ENCODE measurements at regions not wholly inside any gene's neighbourhood (a gene's known extent, or its start where the extent isn't known, plus 50 kb on each side); places are given as distances from the start of the nearest gene placed in this dataset.

DNA sequence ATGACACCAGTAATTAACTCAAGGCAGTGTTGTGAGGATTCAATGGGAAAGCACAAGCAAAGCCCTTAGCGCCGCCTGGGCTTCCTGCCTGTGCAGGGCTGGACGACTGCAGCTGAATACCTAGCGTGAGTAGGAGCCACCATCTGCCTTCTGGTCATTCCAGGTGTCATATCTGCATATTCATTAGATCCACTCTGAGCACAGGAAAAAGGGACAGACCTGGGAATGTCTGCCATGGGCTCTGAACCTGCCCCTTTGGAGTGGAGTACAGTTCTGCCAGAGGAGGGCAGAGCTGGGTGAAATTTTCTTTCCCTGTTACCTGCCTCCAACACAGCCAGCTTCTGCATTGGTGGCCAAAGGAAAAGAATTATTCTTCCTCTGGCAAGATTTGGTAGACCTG, 298.8 kb downstream of the NSG2 start:
- Histone ChIP-seq H3K36me3 (no peaks in the 10 kb centered on the region), H3K27me3 (no peaks in the 10 kb centered on the region), H3K27ac (no peak overlapping the region), H3K4me3 (no peak overlapping the region), H3K9me3 (no peaks in the 10 kb centered on the region), H3K9ac (ENCODE audit: low read depth in 2 of 2, low read length in 2 of 2) (no peak overlapping the region), H3K4me1 (no peaks in the 10 kb centered on the region)
- no peak for DNase-seq
- intact Hi-C loops (cut with DNase I): no loop called here
- TF ChIP-seq, protein P1, sequence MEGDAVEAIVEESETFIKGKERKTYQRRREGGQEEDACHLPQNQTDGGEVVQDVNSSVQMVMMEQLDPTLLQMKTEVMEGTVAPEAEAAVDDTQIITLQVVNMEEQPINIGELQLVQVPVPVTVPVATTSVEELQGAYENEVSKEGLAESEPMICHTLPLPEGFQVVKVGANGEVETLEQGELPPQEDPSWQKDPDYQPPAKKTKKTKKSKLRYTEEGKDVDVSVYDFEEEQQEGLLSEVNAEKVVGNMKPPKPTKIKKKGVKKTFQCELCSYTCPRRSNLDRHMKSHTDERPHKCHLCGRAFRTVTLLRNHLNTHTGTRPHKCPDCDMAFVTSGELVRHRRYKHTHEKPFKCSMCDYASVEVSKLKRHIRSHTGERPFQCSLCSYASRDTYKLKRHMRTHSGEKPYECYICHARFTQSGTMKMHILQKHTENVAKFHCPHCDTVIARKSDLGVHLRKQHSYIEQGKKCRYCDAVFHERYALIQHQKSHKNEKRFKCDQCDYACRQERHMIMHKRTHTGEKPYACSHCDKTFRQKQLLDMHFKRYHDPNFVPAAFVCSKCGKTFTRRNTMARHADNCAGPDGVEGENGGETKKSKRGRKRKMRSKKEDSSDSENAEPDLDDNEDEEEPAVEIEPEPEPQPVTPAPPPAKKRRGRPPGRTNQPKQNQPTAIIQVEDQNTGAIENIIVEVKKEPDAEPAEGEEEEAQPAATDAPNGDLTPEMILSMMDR (IDR thresholded peaks at IDR 0.05): no peak

DNA sequence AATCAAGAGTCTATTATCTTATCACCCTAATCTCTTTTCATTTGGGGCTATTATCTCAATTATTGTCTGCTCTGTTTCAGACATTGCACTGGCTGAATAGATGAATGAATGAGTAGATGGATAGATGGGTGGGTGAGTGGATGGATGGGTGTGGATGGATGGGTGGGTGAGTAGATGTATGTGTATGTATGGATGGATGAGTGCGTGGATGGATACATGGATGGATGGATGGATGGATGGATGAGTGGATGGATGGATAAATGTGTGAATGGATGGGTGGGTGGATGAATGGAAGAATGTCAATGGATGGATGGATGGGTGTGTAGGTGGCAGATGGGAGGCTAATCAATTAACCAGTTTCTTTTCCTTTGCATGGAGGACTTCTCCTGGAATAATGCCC, 301.7 kb downstream of the NSG2 start:
- no peak overlapping the region for H3K4me3 ChIP-seq
- DNase-seq: no peak
- TF ChIP-seq, protein P1 (IDR thresholded peaks at IDR 0.05): no peak
- H3K27me3 ChIP-seq: no peaks in the 10 kb centered on the region
- no peaks in the 10 kb centered on the region for H3K36me3 ChIP-seq
- no peak overlapping the region for H3K27ac ChIP-seq
- H3K9ac ChIP-seq (ENCODE audit: low read depth in 2 of 2, low read length in 2 of 2): no peak overlapping the region
- no peaks in the 10 kb centered on the region for H3K4me1 ChIP-seq
- no peaks in the 10 kb centered on the region for H3K9me3 ChIP-seq
- intact Hi-C loops (cut with DNase I): no loop called here

DNA sequence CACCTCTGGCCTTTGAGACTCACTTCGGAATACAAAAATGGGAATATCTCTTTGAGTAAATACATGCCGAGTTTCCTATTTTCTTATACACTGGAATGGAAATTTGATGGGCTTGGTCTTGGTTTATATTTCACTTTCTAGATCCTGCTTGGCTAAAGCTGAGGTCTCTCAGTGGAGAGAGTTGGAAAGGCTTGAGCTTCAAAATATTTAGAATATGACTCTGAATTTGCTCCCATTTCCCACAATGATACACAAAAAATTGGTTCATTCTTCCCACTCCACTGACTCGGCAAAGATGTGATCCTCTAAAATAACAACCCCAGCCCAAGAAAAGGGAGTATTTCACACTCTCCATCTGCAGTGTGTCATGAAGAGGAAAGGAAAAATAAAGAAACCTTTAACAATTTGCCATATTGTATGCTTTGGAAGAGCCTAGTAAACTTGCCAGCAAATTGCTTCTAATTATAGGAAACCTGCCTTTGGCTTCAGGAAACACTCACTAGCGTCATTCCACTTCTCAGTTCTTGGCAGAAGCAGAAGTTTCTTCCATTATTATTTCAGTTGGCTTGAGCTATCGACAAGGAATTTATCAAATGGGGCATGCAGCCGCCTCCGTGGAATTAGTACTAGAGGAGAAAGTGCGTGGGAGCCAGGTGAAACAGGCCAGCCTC, 302.9 kb downstream of the NSG2 start:
- Histone ChIP-seq H3K4me3 (no peak overlapping the region), H3K9ac (ENCODE audit: low read depth in 2 of 2, low read length in 2 of 2) (no peak overlapping the region), H3K36me3 (no peaks in the 10 kb centered on the region), H3K4me1 (no peaks in the 10 kb centered on the region), H3K27me3 (no peaks in the 10 kb centered on the region), H3K27ac (no peak overlapping the region), H3K9me3 (no peaks in the 10 kb centered on the region)
- intact Hi-C loops (cut with DNase I): no loop called here
- TF ChIP-seq, protein P1 (IDR thresholded peaks at IDR 0.05): no peak
- DNase-seq: no peak

DNA sequence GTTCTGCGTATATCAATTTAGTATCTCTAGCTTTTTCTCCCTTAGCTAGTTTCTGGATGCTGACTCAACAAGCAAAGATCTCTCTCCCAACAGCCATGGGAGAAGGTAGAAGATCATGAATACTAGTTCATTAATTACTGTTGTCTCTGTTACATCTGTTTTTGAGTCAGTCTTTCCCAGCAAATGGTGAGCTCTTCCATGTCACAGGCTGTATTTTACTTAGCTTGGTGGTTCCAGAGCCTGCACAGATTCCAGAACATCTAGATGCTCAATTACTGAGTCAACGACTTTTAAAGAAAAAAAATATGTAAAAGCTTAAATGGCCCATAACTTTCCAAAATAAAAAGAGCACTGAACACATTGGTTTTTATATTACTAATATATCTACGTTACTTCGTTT, 307.2 kb downstream of the NSG2 start:
- intact Hi-C loops (cut with DNase I): no loop called here
- Histone ChIP-seq H3K4me3 (no peak overlapping the region), H3K4me1 (no peaks in the 10 kb centered on the region), H3K9me3 (no peaks in the 10 kb centered on the region), H3K9ac (ENCODE audit: low read depth in 2 of 2, low read length in 2 of 2) (no peak overlapping the region), H3K36me3 (no peaks in the 10 kb centered on the region), H3K27ac (no peak overlapping the region), H3K27me3 (no peaks in the 10 kb centered on the region)
- DNase-seq: no peak
- TF ChIP-seq, protein P1 (IDR thresholded peaks at IDR 0.05): no peak

DNA sequence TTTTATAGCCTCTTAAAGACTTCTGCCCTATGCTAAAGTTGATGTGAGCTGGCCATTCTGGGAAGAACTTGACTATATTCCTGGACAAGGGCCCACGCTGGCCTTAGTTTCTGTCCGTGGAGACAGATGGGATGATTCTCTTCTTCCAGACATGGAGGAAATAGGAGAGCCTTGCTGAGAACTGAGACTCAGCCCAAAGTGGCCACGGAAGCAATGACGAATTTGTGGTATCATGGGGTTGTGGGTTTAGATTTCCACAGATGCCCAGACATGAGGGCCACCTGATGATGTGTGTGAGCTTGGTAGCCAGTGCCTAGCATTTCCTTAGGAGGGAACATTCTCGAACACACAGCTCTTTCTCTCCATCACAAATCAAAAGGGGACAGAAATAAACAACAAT, 309.1 kb downstream of the NSG2 start:
- H3K27ac ChIP-seq: no peak overlapping the region
- TF ChIP-seq, protein P1 (IDR thresholded peaks at IDR 0.05): no peak
- no peaks in the 10 kb centered on the region for H3K36me3 ChIP-seq
- H3K4me3 ChIP-seq: no peak overlapping the region
- H3K9ac ChIP-seq (ENCODE audit: low read depth in 2 of 2, low read length in 2 of 2): no peak overlapping the region
- H3K4me1 ChIP-seq: no peaks in the 10 kb centered on the region
- H3K27me3 ChIP-seq: no peaks in the 10 kb centered on the region
- no peak for DNase-seq
- intact Hi-C loops (cut with DNase I): no loop called here
- no peaks in the 10 kb centered on the region for H3K9me3 ChIP-seq
